DOHH2 (cell line): ENCODE measurements at regions not wholly inside any gene's neighbourhood (a gene's known extent, or its start where the extent isn't known, plus 50 kb on each side); places are given as distances from the start of the nearest gene placed in this dataset.

ENCODE experiments used
- H3F3A ChIP-seq: fragments of 200-600 bp; sonication (generic), shearing (Covaris generic); 2 replicates; pipeline ENCODE4 v1.6.0; 2016; ENCODE audit warnings: antibody characterized with exemption, mild to moderate bottlenecking; ENCODE audit not compliant: control insufficient read depth, insufficient read depth
- H3K27ac ChIP-seq: fragments of 200-600 bp; sonication (generic); 2 replicates; pipeline ENCODE4 v1.5.1; 2014; ENCODE audit warnings: low read depth, mild to moderate bottlenecking, low read length, moderate library complexity
- H3K27me3 ChIP-seq: fragments of 200-600 bp; sonication (generic); 2 replicates; pipeline ENCODE4 v1.6.1; 2014; ENCODE audit warnings: mild to moderate bottlenecking, low read length, mixed read lengths; ENCODE audit not compliant: control insufficient read depth
- H3K36me3 ChIP-seq: fragments of 200-600 bp; sonication (generic); 2 replicates; pipeline ENCODE4 v1.6.1; 2014; ENCODE audit warnings: mild to moderate bottlenecking, low read length, moderate library complexity, mixed read lengths; ENCODE audit not compliant: control insufficient read depth
- H3K4me1 ChIP-seq: fragments of 200-600 bp; sonication (generic); 2 replicates; pipeline ENCODE4 v1.6.1; 2014; ENCODE audit warnings: mild to moderate bottlenecking, low read length, mixed read lengths; ENCODE audit not compliant: control insufficient read depth
- H3K4me2 ChIP-seq: fragments of 200-600 bp; sonication (generic); 2 replicates; pipeline ENCODE4 v1.6.0; 2014; ENCODE audit warnings: mild to moderate bottlenecking, low read length, moderate library complexity
- H3K4me3 ChIP-seq: fragments of 200-600 bp; sonication (generic); 2 replicates; pipeline ENCODE4 v1.5.1; 2014; ENCODE audit warnings: mild to moderate bottlenecking, low read length, mixed read lengths
- H3K79me2 ChIP-seq: fragments of 200-600 bp; sonication (generic); 2 replicates; pipeline ENCODE4 v1.6.1; 2014; ENCODE audit warnings: mild to moderate bottlenecking, low read length, mixed read lengths; ENCODE audit not compliant: control insufficient read depth
- H3K9me2 ChIP-seq: fragments of 200-600 bp; sonication (generic); replicated peaks from 2 replicates; pipeline ENCODE4 v1.6.1; 2014; ENCODE audit warnings: mild to moderate bottlenecking, low read length, mixed read lengths; ENCODE audit not compliant: control insufficient read depth
- H3K9me3 ChIP-seq: fragments of 200-600 bp; sonication (generic); 2 replicates; pipeline ENCODE4 v1.6.1; 2014; ENCODE audit warnings: antibody characterized with exemption, low read length, mixed read lengths; ENCODE audit not compliant: control insufficient read depth, insufficient read depth
- H4K20me1 ChIP-seq: fragments of 200-600 bp; sonication (generic); 2 replicates; pipeline ENCODE4 v1.6.0; 2014; ENCODE audit warnings: low read depth, mild to moderate bottlenecking, antibody characterized with exemption, low read length, moderate library complexity; ENCODE audit not compliant: control insufficient read depth, insufficient read depth
- CTCF ChIP-seq: fragments of 200-600 bp; sonication (generic); IDR thresholded peaks from one replicate; pipeline ENCODE4 v1.5.1; 2014; ENCODE audit warnings: antibody characterized with exemption, mild to moderate bottlenecking, low read depth, low read length; ENCODE audit not compliant: poor library complexity, severe bottlenecking
- EZH2phosphoT487 ChIP-seq: fragments of 200-600 bp; sonication (generic); IDR thresholded peaks from 2 replicates; pipeline ENCODE4 v1.6.1; 2017; ENCODE audit warnings: borderline replicate concordance, mild to moderate bottlenecking, antibody characterized with exemption, low read length, moderate library complexity, mixed read lengths

GRCh38 chr20:63074182-63074581, 67.4 kb upstream of the BHLHE23 start:
- TF ChIP-seq EZH2phosphoT487 (no peak), CTCF (no peak)
- Histone ChIP-seq H3K4me2 (no peak overlapping the region), H3K4me3 (no peak overlapping the region), H4K20me1 (no peaks in the 10 kb centered on the region), H3K9me3 (peaks cover 3% of the 10 kb centered on the region), H3K36me3 (no peaks in the 10 kb centered on the region), H3K79me2 (no peaks in the 10 kb centered on the region), H3F3A (no peaks in the 10 kb centered on the region), H3K27me3 (no peaks in the 10 kb centered on the region), H3K9me2 (no peaks in the 10 kb centered on the region), H3K4me1 (no peaks in the 10 kb centered on the region), H3K27ac (no peak overlapping the region)

- Histone ChIP-seq H3K4me1 (no peaks in the 10 kb centered on the region), H3K4me2 (no peak overlapping the region), H3F3A (no peaks in the 10 kb centered on the region), H3K9me3 (peaks cover 3% of the 10 kb centered on the region), H3K4me3 (no peak overlapping the region), H3K9me2 (no peaks in the 10 kb centered on the region), H3K27ac (no peak overlapping the region), H4K20me1 (no peaks in the 10 kb centered on the region), H3K36me3 (no peaks in the 10 kb centered on the region), H3K79me2 (no peaks in the 10 kb centered on the region), H3K27me3 (no peaks in the 10 kb centered on the region)
- TF ChIP-seq CTCF: no peak
- TF ChIP-seq EZH2phosphoT487: no peak
These were observed 66.9 kb upstream of the BHLHE23 start for GRCh38 chr20:63073738-63074065.

GRCh38 chr20:63072991-63073737, 66.4 kb upstream of the BHLHE23 start:
- Histone ChIP-seq H3K27me3 (no peaks in the 10 kb centered on the region), H3K9me2 (no peaks in the 10 kb centered on the region), H3F3A (no peaks in the 10 kb centered on the region), H3K9me3 (peaks cover 3% of the 10 kb centered on the region), H3K4me3 (no peak overlapping the region), H3K36me3 (no peaks in the 10 kb centered on the region), H3K27ac (no peak overlapping the region), H3K79me2 (no peaks in the 10 kb centered on the region), H3K4me2 (no peak overlapping the region), H4K20me1 (no peaks in the 10 kb centered on the region), H3K4me1 (no peaks in the 10 kb centered on the region)
- no peak for TF ChIP-seq EZH2phosphoT487
- no peak for TF ChIP-seq CTCF
